ENCODE measurements at regions not wholly inside any gene's neighbourhood (a gene's known extent, or its start where the extent isn't known, plus 50 kb on each side); places are given as distances from the start of the nearest gene placed in this dataset.

- no peak for DNase-seq (ENCODE audit: low read depth)
Measured at GRCh38 chr13:111969551-111970135, 97.3 kb upstream of the SOX1 start.

DNA sequence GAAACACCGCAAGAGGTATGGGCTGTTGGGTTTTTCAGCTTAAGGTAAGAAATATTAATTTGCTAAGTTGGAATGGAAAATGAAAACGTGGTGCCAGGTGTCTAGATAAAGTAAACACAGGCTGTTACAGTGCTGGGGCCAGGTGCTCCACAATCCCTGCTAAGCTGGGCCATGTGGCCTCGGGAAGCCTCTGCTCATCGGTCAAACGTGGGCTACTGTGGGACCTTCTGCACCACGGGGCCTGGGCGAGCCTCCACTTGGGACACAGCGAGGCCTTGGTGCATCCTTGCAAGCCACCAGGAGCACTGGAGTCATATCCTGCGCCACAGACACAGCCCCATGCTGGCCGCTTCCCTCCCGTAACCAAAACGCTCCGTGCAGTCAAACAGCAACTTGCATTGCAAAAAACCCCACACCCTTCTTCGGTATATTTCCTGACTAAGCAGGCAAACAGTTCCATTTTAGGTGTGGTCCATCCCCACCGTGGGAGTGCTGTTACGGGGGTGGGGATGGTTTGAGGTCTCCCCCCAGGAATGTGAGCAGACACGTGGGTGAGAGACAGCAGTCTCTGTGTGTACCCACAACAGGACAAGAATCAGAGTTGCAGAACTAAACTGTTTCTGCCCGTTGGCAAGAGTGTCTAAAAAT, 96.3 kb upstream of the SOX1 start:
- no peak for DNase-seq (ENCODE audit: low read depth)

GRCh38 chr13:111971891-111972780, 94.8 kb upstream of the SOX1 start:
- DNase-seq (ENCODE audit: low read depth), result no peak

GRCh38 chr13:111973186-111973585, 93.8 kb upstream of the SOX1 start:
- no peak for DNase-seq (ENCODE audit: low read depth)

DNA sequence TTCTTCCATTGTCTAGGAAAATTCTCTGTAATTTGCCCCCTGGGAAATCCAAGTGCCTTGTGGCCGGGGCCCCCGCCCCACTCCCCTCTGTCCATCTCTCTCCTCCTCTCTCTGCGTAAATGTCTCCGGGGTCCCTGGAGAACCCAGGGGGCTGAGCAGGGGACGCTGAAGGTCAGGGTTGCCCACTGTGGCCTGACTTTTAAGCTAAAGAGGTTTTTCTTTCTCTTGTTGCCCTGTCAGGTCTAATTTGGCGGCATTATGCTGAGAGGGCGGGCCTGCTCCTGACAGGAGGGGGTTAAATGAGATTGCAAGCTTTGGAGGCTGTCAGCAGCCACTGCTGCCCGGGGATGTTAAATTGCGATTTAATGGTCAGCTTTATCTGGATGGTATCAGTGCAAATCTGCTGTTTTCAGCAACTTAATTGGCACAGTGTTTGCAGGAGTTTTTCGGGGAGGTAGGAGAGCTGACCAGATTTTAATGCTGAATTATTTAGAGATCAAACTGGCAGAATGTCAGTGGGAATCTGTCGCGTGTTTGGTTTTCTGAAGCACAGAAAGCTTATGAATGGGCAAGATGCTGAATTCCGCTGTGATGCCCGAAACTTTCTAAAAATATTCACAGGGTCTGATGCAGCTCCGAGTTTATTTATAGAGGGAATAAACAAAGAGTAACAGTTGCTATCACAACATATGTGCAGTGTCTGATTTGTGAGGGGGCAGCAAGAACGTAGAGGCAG, 93.2 kb upstream of the SOX1 start:
- DNase-seq (ENCODE audit: low read depth), result no peak

DNA sequence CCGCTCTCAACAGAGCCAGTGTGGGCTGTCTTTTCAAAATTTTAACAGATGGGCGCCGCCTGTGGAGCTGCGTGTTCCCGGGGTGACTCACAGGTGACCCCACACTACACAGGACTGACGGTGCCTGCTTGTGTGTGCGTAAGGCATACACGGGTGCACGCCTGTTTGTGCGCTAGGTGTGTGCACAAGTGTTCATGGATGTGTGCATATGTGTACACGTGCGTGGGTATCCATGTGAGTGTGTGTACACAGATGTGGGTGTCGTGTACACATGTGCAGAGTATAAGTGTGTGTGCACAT, 92.7 kb upstream of the SOX1 start:
- DNase-seq (ENCODE audit: low read depth), result no peak

DNA sequence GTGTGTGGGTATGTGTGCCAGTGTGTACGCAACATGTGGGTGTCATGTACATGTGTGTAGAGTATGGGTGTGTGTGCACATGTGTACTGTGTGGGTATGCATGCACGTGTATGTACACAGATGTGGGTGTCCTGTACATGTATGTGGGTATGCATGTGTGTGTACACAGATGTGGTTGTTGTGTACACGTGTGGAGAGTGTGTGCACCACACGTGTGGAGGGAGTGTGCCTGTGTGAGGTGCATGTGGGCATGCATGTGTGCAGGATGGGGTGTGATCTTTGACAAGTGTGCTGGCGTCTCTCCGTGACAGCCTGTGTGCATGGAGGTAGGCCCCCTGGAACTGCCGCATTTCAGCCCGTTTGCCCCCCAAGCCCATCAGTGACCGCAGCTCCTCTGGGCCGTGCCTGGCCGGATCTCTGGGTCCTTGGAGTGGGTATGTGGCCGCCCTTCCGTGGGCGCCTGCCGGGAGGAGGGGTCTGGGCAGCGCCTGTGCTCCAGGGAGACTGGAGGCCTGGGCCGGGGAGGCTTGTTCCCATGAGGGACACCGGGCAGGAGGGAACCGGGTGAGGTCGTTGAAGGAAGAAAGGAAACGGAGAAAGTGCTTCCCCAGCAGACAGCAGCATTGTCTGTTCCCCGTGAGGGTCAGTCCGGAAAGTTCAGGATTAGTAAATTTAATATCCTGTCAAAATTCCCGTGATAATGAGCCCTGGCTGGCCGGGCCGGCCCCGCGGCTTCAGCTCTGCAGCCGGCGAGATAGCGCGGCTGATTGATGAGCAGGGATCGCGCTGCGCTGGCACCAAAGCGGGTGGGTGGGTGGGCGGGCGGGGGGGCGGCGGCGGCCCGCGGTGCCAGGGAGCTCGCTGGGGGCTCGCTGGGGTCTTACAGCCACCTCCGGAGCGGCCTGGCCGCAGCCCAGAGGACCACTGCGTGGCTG, 91.1 kb upstream of the SOX1 start:
- no peak for DNase-seq (ENCODE audit: low read depth)

DNA sequence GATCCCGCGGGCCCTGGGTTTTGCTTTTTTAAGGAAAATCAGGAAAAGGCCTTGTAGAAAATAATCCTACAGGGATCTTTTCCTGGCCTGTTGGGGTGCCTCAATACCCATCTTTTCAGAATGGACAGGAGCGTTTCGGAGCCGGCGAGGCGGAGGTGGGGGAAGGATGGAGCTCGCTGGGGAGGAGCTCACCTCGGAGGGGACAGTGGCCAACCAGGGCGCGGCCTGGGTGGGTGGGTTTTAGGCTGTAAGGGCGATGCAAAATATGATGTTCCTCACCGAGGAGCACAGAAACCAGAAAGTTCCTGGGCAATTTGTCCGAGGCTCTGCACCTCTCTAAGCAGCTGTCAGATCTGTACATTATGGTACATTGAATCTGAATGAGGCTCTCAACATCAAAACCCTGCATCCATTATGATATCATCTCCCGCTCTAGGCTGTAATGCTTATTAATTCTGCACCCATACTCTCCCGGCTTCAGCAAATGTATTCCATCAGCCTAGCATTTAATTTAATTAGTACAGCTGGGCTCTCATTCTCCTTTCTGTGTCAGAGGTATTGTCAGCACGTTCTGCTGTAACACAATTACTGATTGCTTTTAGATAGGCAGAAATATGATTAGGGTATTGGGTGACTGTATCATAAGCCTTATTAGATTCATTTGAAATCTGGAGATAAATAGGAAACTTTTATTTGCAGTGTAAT, 90.3 kb upstream of the SOX1 start:
- no peak for DNase-seq (ENCODE audit: low read depth)

- DNase-seq (ENCODE audit: low read depth), result no peak
Measured at GRCh38 chr13:111977179-111977506, 89.8 kb upstream of the SOX1 start.

- DNase-seq (ENCODE audit: low read depth), result no peak
Measured at GRCh38 chr13:111978546-111978945, 88.4 kb upstream of the SOX1 start.

DNA sequence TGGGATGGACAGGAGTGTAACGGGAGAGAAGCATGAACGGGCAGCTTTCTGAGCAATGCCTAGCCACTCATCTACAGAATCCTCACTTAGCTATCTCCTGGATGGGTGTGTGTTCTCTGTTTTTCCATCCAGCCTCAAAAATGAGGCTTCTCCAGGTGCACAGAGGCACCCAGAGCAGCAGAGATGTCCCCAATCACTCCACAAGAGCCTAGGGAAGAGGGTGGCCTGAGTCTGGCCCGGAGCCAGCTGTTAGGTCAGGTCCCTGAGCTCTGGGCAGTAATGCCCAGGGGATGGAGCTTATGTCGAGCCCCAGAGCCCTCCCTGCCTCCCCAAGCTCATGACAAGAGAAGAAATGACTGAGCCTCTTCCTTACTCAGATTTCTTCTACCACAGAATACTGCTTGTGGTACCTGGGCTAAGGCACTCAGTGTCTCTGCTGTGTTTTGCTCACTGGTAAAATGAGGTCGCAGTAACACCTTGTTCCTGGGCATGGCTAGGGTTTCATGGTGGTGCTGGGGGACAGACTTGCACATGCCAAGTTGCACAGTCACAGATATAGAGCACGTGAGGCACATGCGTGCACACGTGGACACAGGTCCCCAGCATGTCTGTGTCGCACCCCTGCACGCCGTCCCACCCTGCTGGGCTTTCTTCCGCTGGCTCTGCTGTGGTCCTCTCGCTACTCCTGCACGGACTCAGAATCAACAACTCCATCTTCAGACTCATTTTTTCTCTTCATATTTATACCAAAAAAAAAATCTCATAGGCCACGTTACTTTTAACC, 86.6 kb upstream of the SOX1 start:
- DNase-seq (ENCODE audit: low read depth), result no peak

DNA sequence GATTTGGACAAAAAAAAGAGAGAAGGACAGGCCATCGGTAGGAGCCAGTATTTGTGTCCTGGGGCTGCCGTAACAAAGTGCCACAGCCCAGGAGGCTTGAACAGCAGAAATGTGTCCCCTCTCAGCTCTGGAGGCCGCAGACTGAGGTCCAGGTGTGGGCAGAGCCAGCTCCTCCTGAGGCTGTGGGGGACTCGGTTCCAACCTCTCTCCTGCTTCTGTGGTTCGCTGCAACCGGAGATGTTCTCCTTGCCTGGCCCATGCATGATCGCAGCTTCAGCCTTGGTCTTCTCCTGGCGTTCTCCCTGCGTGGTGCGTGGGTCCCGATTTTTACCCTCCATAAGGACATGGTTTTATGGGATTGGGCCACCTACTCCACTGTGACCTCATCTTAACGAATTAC, 85.9 kb upstream of the SOX1 start:
- no peak for DNase-seq (ENCODE audit: low read depth)

GRCh38 chr13:111981446-111982165, 85.3 kb upstream of the SOX1 start:
- no peak for DNase-seq (ENCODE audit: low read depth)

GRCh38 chr13:111984349-111984748, 82.6 kb upstream of the SOX1 start:
- no peak for DNase-seq (ENCODE audit: low read depth)

- DNase-seq (ENCODE audit: low read depth), result no peak
Measured at GRCh38 chr13:111990362-111990761, 76.6 kb upstream of the SOX1 start.

DNA sequence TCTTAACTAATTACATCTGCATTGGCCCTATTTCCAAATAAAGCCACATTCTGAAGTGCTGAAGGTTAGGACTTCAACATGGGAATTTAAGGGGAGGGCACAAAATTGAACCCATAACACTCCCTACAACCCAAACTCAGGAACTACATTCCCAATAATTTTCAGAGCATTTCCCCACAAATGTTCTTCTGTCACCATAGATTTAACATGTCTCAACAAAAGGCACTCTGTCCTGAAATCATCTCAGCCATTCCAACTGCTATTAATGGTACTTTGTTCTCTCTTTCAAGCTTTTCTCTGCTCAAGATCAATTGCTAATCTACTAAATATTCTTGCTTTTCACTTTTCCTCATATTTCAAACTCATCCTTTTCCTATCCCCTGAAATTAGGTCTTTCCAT, 74.0 kb upstream of the SOX1 start:
- no peak for DNase-seq (ENCODE audit: low read depth)

DNA sequence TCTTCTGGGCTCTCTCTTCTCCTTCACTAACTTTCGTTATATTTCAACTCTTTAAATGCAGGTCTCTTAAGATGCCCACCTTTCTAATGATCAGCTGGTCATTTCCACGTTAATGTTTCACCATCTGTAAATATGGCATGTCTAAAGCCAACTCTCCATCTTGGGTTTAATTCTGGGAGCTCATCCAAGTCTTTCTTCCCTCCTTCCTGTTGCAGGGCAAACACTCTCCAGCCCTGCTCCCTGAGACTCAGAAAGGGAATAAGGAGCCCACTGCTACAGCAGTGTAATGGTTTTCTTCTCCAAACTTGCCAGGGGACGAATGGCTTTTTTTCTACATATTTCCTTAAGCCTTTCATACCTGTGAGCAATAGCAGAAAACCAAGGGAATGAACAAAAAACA, 73.3 kb upstream of the SOX1 start:
- no peak for DNase-seq (ENCODE audit: low read depth)

GRCh38 chr13:111994578-111994977, 72.4 kb upstream of the SOX1 start:
- no peak for DNase-seq (ENCODE audit: low read depth)

DNA sequence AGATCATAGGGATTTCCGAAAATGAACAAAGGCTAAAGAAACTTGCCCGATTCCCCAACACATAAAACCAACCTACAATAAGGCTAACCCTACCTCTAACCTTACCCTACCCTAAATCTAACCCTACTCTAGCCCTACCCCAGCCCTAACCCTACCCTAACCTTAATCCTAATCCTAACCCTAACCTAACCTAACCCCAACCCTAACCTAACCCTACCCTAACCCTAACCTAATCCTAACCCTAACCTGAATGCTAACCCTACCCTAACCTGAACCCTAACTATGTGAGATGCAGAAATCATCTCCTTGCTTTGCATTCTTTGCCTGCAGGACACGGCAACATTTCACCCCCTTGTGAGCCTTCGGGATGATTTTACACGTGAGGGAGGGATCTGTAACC, 67.6 kb upstream of the SOX1 start:
- DNase-seq (ENCODE audit: low read depth), result no peak

All from RPMI7951 (cell line).